HL-60 (cell line): ENCODE measurements at regions not wholly inside any gene's neighbourhood (a gene's known extent, or its start where the extent isn't known, plus 50 kb on each side); places are given as distances from the start of the nearest gene placed in this dataset.

Experiments
- TF ChIP-seq, protein P1 (sequence below): IDR thresholded peaks from 2 replicates; pipeline ENCODE4 v1.6.1; 2012; ENCODE audit warnings: low read depth; ENCODE audit not compliant: insufficient replicate concordance
- TF ChIP-seq, protein P2 (sequence below): IDR thresholded peaks from one replicate; pipeline ENCODE4 v1.5.1; 2011; ENCODE audit warnings: low read length, control low read depth, inconsistent platforms; ENCODE audit not compliant: insufficient read depth

DNA sequence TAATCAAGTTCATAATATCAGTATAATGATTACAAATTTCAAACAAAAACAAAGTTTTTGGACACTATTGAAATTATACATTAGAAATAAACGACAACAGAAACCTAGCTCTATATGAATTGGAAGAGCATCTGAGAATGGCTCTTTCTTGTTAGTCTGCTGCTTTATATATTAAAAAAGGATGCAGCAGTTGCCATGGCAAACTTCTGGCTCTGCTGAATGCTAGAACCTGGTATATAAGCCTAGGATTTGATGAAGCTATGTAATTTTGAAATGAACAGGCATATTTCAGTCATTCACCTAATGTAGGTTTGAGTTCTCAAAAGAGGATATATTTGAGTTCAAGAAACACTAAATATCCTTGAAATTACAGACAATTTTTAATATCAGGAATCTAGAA lies 252.7 kb upstream of the KCNMB2 start:
- TF ChIP-seq, protein P1, sequence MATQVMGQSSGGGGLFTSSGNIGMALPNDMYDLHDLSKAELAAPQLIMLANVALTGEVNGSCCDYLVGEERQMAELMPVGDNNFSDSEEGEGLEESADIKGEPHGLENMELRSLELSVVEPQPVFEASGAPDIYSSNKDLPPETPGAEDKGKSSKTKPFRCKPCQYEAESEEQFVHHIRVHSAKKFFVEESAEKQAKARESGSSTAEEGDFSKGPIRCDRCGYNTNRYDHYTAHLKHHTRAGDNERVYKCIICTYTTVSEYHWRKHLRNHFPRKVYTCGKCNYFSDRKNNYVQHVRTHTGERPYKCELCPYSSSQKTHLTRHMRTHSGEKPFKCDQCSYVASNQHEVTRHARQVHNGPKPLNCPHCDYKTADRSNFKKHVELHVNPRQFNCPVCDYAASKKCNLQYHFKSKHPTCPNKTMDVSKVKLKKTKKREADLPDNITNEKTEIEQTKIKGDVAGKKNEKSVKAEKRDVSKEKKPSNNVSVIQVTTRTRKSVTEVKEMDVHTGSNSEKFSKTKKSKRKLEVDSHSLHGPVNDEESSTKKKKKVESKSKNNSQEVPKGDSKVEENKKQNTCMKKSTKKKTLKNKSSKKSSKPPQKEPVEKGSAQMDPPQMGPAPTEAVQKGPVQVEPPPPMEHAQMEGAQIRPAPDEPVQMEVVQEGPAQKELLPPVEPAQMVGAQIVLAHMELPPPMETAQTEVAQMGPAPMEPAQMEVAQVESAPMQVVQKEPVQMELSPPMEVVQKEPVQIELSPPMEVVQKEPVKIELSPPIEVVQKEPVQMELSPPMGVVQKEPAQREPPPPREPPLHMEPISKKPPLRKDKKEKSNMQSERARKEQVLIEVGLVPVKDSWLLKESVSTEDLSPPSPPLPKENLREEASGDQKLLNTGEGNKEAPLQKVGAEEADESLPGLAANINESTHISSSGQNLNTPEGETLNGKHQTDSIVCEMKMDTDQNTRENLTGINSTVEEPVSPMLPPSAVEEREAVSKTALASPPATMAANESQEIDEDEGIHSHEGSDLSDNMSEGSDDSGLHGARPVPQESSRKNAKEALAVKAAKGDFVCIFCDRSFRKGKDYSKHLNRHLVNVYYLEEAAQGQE, result no peak
- TF ChIP-seq, protein P2, sequence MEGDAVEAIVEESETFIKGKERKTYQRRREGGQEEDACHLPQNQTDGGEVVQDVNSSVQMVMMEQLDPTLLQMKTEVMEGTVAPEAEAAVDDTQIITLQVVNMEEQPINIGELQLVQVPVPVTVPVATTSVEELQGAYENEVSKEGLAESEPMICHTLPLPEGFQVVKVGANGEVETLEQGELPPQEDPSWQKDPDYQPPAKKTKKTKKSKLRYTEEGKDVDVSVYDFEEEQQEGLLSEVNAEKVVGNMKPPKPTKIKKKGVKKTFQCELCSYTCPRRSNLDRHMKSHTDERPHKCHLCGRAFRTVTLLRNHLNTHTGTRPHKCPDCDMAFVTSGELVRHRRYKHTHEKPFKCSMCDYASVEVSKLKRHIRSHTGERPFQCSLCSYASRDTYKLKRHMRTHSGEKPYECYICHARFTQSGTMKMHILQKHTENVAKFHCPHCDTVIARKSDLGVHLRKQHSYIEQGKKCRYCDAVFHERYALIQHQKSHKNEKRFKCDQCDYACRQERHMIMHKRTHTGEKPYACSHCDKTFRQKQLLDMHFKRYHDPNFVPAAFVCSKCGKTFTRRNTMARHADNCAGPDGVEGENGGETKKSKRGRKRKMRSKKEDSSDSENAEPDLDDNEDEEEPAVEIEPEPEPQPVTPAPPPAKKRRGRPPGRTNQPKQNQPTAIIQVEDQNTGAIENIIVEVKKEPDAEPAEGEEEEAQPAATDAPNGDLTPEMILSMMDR, result no peak
